GM21576 (cell line): ENCODE measurements at regions not wholly inside any gene's neighbourhood (a gene's known extent, or its start where the extent isn't known, plus 50 kb on each side); places are given as distances from the start of the nearest gene placed in this dataset.
"Not testable (repeated sequence)": the region's sequence is repeated elsewhere in the genome, so short reads cannot be mapped to it uniquely, and the experiment has no call there.

Experiments
- ATAC-seq: cut with Tn5 transposase; IDR thresholded peaks from one replicate; pipeline ENCODE4 v1.9.1; 2021; ENCODE audit warnings: mild to moderate bottlenecking, moderate library complexity; ENCODE audit not compliant: unreplicated experiment

DNA sequence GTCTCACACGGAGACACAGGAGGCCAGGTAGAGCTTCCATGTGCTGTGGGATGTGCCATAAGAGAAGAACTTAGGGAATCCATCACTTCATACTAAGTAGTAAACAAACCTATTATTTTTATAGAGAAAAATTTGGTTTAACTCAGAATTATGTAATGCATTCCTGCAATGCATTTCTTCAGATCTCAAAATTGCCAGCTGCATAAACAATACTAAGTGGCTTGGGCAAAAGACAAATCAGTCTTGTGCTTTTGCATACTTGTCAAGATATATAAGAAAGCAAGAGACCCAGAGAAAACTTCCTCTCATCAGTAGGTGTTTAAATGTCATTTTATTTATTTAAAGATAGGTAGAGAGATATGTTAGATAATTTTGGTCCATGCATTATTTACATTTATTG is 382.1 kb upstream of the CTSO start:
- no peak for ATAC-seq

- ATAC-seq, result no peak
These were observed 376.9 kb upstream of the CTSO start for GRCh38 chr4:156330436-156331031.

DNA sequence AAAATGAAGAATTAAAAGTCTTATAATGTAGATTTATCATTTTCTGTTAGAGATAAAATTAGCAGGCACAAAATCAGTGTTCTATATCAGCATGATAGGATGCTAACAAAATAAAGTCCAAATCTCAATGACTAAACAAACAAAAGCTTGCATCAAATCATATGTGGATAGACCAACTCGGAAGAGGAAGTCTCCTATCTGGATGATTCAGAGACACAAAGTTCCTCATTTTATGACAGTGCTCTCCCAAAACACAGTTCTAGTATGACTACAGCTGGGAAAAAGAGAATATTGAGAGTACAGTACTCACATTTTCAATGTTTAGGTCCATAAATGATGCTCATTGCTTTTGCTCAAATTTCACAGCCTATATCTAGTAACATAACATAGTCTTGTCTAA is 376.1 kb upstream of the CTSO start:
- no peak for ATAC-seq

DNA sequence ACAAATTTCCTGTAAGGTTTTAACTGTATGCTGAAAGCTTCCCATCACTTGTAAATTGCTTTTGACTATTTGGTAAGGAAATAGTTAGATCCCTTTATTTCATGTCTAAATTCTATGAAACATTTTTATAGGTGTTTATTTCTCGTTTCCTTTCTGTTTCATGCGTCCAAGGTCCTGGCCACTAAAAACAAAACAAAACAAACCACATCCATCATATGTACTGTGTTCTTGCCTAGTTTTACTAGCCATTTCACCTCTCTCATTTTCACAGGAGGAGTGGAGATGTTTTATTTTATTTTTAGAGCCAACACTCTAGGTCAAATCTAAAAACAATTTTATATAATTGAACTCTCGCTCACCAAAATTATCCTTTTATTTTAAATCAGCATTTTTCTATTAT is 375.2 kb upstream of the CTSO start:
- no peak for ATAC-seq

DNA sequence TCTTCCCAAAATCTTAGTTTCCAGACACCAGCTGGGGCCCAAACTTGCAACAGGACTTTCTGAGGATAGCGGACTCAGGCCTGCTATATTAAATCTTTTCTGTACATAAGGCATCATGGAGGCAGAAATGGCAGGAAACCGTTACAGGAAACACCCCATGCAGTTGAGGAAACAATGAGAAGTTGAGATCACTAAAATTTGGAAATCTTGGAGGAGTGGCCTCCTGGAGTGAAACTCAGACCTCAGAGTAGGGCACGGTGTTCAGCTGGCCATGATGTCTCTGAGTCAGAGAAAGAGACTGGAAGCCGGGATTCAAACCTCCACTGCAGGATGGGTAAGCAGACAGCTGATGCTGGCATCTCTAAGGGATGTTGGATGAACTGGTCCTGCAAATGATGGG is 372.6 kb upstream of the CTSO start:
- no peak for ATAC-seq

DNA sequence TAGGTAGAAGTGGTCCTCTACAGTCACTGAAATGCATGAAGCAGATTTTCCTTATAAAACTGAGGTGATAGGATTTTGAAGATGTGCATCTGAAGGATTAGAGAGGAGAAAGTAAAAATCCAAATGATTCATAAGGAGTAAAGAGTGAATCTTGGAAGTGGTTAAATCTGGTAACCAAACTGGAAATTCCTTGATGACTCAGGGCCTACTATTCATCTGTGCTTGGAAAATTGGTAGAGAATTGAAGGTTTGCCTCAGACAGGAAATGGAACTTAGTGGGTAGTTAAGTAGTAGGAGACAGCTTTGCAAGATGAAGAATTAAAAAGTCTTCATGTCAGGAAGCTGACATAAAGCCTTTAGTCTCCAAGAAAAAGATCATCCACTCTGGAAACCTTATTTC is 368.9 kb upstream of the CTSO start:
- no peak for ATAC-seq

GRCh38 chr4:156321203-156321602 is 367.5 kb upstream of the CTSO start:
- no peak for ATAC-seq

DNA sequence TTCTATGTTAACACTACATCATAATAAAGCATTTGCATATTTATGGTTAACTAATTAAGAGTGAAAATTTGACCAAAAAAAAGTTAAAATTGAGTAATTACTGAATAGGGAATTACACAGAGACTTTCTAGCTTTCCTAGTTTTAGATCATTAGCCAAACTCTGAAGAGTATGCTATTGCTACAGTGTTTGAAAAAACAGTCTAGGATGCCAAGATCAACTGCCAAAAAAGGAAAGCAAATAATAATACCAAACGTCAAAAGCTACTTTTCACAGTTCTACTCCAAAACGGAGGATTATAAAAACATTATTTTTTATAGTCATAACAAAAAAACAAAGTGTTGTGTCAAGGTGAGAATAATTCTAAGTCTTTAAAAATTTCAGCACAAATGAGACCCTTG is 359.8 kb upstream of the CTSO start:
- no peak for ATAC-seq

- no peak for ATAC-seq
These were observed 358.7 kb upstream of the CTSO start for GRCh38 chr4:156312261-156312847.

GRCh38 chr4:156309031-156309430 is 355.4 kb upstream of the CTSO start:
- ATAC-seq, result no peak

DNA sequence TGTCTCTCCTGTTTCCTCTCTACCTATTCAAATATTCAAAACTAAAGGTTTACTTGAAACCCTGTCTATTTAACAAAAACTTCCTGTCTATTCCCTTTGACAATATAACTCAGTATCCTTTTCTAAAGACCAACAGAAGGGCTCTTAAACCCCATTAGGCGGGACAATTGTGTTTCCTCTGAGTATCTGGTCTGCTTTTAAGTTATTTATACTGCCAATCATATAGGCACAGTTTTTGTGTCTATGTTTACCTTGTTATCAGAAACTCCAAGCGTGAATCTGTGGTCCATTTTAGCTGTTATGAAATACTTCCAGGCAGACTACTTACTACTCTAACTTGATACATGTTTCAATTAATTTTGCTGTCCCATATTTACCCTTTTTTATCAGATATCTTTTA is 350.0 kb upstream of the CTSO start:
- ATAC-seq, result no peak

GRCh38 chr4:156298230-156298629 is 344.6 kb upstream of the CTSO start:
- no peak for ATAC-seq

DNA sequence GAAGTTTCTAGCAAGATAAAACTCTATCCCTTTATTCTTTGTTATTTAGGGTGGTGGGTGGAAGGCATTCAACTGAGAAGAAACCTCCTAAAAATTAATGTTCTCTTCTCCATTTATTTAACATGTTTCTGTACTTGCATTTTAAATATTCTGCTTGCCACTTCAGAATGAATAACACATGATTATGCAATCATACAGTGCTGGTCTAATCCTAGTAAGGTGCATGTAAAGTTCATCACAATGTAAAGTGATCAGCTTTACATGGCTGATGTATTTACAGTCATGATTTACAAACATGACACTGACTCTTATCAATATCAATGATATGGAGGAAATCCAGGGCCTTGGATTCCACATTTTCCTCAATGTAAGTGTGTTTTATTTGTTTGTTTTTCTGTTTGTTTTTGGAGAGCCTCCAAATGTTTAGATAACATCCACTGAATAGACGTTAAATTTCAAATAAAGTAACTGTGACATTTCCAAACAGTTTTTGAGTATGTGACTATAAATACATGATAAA is 342.1 kb upstream of the CTSO start:
- no peak for ATAC-seq

GRCh38 chr4:156294577-156294976 is 340.9 kb upstream of the CTSO start:
- no peak for ATAC-seq

- no peak for ATAC-seq
These were observed 340.1 kb upstream of the CTSO start for GRCh38 chr4:156293657-156294297.

GRCh38 chr4:156291317-156291716 is 337.7 kb upstream of the CTSO start:
- ATAC-seq, result no peak

DNA sequence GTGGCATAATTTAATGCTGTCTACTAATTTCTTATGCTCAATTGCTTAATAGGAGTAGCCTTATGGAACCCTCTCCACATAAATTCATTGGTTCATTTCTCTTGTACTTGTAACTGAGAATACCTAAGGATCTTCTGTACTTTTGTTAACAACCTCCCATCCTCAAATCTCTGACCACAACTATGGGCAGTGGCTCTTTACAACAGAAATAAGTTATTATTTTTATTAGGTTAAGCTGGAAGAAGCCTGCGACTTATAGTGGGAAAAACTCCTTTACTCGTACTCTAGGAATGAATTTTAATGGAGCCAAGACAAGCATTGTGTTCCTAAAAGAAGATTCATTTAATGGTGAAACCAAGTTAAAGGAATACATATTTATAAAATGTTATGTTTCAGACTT is 337.1 kb upstream of the CTSO start:
- ATAC-seq, result no peak

DNA sequence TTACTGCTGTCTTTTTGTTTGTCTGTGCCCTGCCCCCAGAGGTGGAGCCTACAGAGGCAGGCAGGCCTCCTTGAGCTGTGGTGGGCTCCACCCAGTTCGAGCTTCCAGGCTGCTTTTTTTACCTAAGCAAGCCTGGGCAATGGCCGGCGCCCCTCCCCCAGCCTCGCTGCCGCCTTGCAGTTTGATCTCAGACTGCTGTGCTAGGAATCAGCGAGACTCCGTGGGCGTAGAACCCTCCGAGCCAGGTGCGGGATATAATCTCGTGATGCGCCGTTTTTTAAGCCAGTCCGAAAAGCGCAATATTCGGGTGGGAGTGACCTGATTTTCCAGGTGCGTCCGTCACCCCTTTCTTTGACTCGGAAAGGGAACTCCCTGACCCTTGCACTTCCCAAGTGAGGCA is 336.4 kb upstream of the CTSO start:
- not testable (repeated sequence) for ATAC-seq

GRCh38 chr4:156280686-156281085 is 327.0 kb upstream of the CTSO start:
- ATAC-seq, result no peak

DNA sequence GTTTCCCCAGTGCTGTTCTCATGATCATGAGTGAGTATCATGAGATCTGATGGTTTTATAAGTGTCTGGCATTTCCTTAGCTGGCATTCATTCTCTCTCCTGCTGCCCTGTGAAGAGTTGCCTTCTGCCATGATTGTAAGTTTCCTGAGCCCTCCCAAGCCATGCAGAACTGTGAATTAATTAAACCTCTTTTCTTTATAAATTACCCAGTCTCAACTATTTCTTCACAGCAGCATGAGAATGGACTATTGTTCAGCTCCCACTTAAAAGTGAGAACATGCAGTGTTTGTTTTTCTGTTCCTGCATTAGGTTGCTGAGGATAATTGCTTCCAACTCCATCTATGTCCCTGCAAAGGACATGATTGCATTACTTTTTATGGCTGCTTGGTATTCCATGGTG is 311.7 kb upstream of the CTSO start:
- ATAC-seq, result no peak

DNA sequence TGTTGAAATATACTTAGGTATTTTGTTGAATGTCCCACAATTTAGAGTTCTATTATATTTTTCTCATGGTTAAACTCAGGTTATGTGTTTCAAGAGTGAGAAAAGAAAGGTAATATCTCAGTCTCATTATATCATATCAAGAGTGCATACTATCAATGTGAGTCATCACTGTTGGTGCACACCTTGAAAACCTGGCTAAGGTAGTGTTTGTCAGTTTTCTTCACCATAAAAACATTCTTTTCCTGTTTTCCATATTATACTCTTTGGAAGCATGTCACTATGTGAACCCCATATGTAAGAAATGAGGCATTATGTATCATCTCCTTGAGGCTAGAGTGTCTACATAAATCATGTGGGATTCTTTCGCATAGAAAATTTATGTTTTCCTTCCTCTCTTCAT is 307.6 kb upstream of the CTSO start:
- no peak for ATAC-seq

- no peak for ATAC-seq
These were observed 301.8 kb upstream of the CTSO start for GRCh38 chr4:156255230-156256007.
